HFF-Myc (cell line): ENCODE measurements at regions not wholly inside any gene's neighbourhood (a gene's known extent, or its start where the extent isn't known, plus 50 kb on each side); places are given as distances from the start of the nearest gene placed in this dataset.

Source experiments
- DNase-seq: peaks from one replicate; pipeline ENCODE4 v3.0.0-alpha.2; 2011; ENCODE audit warnings: low read depth; ENCODE audit errors: extremely low read depth
- H3K4me3 ChIP-seq: replicated peaks from 2 replicates; pipeline ENCODE4 v1.5.1; 2011; ENCODE audit warnings: low read depth, mild to moderate bottlenecking, control low read depth, low read length
- TF ChIP-seq, protein P1 (sequence below): IDR thresholded peaks from 2 replicates; pipeline ENCODE4 v1.5.1; 2012; ENCODE audit warnings: mild to moderate bottlenecking, low read depth, low read length, control low read depth; ENCODE audit errors: missing control alignments

DNA sequence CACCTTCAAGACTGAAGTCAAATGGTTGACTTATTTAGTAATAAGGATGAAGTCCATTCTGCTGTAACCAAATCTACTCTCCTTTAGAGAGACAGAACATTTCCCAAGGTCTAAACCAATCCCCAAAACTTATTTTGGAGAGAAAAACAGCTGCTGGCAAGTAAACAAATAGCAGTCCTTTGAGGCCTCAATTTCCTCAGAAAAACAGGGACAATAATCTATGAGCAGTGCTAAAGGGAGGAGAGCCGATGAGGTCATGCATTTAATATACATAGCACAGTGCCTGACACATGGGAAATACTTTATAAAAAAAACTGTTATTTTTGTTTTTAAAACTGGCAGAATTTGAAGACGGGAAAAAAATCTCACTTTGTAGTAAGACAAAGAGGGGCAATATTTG lies 526.0 kb downstream of the EPM2A start:
- DNase-seq, result no peak
- TF ChIP-seq, protein P1, sequence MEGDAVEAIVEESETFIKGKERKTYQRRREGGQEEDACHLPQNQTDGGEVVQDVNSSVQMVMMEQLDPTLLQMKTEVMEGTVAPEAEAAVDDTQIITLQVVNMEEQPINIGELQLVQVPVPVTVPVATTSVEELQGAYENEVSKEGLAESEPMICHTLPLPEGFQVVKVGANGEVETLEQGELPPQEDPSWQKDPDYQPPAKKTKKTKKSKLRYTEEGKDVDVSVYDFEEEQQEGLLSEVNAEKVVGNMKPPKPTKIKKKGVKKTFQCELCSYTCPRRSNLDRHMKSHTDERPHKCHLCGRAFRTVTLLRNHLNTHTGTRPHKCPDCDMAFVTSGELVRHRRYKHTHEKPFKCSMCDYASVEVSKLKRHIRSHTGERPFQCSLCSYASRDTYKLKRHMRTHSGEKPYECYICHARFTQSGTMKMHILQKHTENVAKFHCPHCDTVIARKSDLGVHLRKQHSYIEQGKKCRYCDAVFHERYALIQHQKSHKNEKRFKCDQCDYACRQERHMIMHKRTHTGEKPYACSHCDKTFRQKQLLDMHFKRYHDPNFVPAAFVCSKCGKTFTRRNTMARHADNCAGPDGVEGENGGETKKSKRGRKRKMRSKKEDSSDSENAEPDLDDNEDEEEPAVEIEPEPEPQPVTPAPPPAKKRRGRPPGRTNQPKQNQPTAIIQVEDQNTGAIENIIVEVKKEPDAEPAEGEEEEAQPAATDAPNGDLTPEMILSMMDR, result no peak
- no peak overlapping the region for H3K4me3 ChIP-seq

DNA sequence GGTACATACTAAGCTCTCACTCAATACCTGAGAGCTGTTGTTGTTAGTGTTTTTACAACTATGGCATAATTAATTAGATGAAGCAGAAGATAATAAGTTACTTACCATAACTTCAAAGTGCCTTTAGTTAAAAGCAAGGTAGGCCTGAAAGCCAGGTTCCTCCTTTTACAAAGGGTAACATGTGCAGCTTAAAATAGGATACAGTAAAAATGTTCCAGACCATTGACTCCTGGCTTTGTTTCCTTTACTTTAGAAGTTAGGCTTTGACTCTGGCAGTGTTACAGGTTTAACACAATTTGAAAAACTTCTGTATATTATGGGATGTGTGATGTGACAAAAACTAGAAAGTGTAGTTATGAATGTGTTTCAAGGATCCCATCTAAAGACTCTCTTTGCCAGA lies 522.5 kb downstream of the EPM2A start:
- DNase-seq, result no peak
- TF ChIP-seq, protein P1, result no peak

DNA sequence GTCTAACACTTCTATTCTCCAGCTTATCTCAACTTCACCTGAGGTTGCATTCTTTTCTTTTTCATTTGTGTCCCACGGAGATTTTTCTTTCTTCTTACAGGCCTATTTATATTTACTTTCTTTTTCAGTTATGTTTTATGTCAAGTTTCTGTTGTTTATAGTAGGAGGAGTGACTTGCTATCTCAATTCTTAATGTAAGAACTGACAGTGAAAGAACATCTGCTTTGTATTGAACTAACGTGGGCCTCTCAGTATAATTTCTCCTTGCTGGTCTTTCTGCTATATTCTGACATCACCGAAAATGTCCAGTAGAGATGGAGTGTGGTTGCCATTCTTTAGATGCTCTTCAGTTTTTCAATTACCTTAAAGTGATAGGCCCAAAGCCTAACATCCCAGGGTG lies 521.7 kb downstream of the EPM2A start:
- TF ChIP-seq, protein P1, result no peak
- no peak overlapping the region for H3K4me3 ChIP-seq
- no peak for DNase-seq

More for the DNA sequence above, 522.5 kb downstream of the EPM2A start:
- no peak overlapping the region for H3K4me3 ChIP-seq

DNA sequence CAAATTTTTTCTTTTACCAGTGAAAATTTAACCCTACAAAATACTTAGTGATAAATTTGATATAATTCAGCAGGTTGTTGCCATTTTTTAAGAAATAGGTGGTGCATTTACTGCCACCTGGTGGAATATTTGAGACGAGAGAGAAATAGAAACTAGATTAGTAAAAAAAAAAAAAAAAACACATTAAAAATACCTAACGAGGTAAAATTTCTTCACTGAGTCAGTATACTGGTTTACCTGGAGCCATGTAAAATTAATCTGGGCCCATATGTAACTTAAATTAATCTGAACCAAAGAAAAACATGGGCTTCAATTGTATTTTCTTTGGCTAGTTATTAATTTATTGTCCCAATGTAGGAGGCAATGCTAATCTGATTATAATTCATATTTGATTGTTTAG lies 520.8 kb downstream of the EPM2A start:
- no peak overlapping the region for H3K4me3 ChIP-seq
- TF ChIP-seq, protein P1, result peak; percentile 14
- no peak for DNase-seq

DNA sequence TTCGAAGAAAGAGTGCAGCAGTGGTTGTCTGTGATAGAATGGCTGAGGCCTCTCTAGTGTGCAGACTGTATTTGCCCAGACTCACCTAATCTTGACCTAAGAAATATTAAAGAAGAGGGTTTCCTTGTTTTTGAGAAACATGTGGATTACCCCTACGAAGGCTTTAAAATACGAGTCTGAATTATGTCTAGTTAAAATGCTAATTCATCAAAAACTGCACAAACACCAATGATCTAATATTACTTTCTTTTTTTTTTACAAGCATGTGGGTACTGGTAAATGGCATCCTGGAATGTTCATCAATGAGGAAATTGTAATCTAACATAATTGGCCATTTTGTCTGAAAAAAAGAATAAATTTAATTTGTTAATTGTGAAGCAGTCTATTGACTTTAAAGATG lies 510.9 kb downstream of the EPM2A start:
- no peak for DNase-seq
- H3K4me3 ChIP-seq, result no peak overlapping the region
- TF ChIP-seq, protein P1, result no peak

DNA sequence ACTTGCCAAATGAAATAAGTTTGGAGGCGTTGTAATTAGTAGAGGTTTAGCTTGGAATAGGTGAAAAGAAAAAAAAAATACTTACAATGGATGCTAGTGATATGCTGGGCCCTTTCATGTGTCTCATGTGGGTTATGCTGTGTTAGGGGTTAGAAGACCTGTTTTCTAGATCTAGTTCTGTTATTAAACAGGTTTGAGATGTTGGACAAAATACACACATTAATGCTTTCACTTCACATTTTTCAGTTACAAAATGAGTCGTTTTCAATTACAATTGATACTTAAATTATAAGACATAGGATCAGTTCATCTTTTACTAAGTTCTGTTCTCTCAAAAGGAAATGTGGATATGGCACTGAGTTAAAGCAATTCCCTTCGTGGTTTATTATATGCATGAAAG lies 509.8 kb downstream of the EPM2A start:
- TF ChIP-seq, protein P1, result no peak
- H3K4me3 ChIP-seq, result no peak overlapping the region
- no peak for DNase-seq

DNA sequence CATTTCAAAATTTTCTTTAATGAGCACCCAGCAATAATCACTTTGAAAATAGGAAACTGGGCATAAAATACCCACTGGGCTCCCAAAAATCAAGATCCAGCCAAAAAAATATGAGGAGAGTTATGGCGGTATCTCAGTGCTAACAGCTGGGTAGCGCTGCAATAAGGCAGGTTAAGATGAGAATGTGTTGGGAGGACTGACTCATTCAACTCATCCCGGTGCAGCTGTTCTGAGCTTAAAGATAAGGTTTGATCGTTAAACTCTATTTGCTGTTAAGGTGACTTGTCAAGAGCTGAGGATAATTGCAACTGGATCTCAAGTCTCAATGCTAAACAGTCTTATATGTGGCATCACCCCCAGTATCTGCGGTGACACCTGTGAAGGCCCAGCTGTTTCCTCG lies 507.7 kb downstream of the EPM2A start:
- no peak for DNase-seq
- TF ChIP-seq, protein P1, result no peak
- H3K4me3 ChIP-seq, result no peak overlapping the region
